ENCODE measurements at regions not wholly inside any gene's neighbourhood (a gene's known extent, or its start where the extent isn't known, plus 50 kb on each side); places are given as distances from the start of the nearest gene placed in this dataset.

DNA sequence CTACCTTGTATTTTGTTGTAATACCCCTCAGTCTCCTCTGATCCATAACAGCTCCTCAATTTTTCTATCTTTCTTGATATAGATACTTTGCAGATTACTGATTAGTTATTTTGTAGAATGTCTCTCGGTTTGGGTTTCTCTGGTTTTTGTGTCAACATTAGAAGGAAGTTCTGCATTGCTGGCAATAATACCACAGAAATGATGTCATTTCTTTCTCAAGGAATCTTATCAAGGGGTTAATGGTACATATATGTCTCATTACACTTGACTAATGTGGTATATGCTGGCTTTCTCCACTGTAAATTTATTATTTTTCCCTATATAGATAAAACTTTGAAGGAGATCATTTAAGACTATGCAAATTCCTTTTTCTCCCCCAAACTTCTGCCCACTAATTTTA is 183.6 kb upstream of the DKK2 start:
- Histone ChIP-seq H3K9me3 (ENCODE audit: control insufficient read depth, low read length) (no peaks in the 10 kb centered on the region), H3K36me3 (ENCODE audit: control insufficient read depth, insufficient read depth, low read length) (no peaks in the 10 kb centered on the region), H3K27ac (ENCODE audit: low read depth, low read length) (no peak overlapping the region), H3K27me3 (ENCODE audit: control insufficient read depth, insufficient read depth, low read length, poor library complexity, severe bottlenecking) (no peaks in the 10 kb centered on the region), H3K4me3 (ENCODE audit: low read length) (no peak overlapping the region), H3K9ac (ENCODE audit: extremely low read depth, low read length, poor library complexity, severe bottlenecking) (no peak overlapping the region), H3K4me1 (ENCODE audit: control insufficient read depth, insufficient read depth, low read length) (no peaks in the 10 kb centered on the region)
- H3K4me1 Mint-ChIP-seq = no peaks in the 10 kb centered on the region
- no peak overlapping the region for H3K27ac Mint-ChIP-seq
- WGBS, 2 experiments (ENCODE audit: insufficient coverage in 1 of 2, insufficient read length in 1 of 2) = 88% methylated on average over 1 of the region's 1 CpG; no CpG with 5 or more reads in 1 of the 2 experiments
- TF ChIP-seq, protein P1, sequence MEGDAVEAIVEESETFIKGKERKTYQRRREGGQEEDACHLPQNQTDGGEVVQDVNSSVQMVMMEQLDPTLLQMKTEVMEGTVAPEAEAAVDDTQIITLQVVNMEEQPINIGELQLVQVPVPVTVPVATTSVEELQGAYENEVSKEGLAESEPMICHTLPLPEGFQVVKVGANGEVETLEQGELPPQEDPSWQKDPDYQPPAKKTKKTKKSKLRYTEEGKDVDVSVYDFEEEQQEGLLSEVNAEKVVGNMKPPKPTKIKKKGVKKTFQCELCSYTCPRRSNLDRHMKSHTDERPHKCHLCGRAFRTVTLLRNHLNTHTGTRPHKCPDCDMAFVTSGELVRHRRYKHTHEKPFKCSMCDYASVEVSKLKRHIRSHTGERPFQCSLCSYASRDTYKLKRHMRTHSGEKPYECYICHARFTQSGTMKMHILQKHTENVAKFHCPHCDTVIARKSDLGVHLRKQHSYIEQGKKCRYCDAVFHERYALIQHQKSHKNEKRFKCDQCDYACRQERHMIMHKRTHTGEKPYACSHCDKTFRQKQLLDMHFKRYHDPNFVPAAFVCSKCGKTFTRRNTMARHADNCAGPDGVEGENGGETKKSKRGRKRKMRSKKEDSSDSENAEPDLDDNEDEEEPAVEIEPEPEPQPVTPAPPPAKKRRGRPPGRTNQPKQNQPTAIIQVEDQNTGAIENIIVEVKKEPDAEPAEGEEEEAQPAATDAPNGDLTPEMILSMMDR (conservative IDR thresholded peaks at IDR 0.05) = no peak
- H3K4me3 Mint-ChIP-seq = no peak overlapping the region
- H3K36me3 Mint-ChIP-seq (ENCODE audit: low read depth) = no peaks in the 10 kb centered on the region
- DNase-seq = no peak
- H3K9me3 Mint-ChIP-seq = no peaks in the 10 kb centered on the region
- H3K27me3 Mint-ChIP-seq (ENCODE audit: insufficient read depth) = no peaks in the 10 kb centered on the region

DNA sequence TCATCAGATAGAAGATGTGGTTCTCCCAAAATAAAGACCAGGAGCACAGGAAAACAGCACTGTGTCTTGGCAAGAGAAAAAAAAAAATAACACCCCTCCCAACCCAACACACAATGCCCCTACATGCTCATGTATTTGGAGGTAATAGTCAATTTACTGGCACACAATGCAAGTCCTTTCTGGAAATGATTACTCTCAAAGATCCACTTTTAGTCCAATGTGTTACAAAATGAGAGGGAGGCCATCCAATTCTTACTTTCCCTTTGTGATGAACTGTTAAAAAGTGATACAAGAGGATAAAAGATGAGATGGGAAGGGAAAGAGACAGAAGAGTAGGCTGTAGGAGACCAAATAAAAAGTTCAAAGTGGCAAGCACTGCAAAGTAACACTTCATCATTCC is 180.3 kb upstream of the DKK2 start:
- TF ChIP-seq, protein P1 (conservative IDR thresholded peaks at IDR 0.05) = no peak
- no peaks in the 10 kb centered on the region for H3K9me3 ChIP-seq (ENCODE audit: control insufficient read depth, low read length)
- no peaks in the 10 kb centered on the region for H3K27me3 Mint-ChIP-seq (ENCODE audit: insufficient read depth)

GRCh38 chr4:107215222-107215621 is 179.1 kb upstream of the DKK2 start:
- H3K4me3 ChIP-seq (ENCODE audit: low read length) = no peak overlapping the region
- Mint-ChIP-seq H3K4me1 (peaks cover 3% of the 10 kb centered on the region), H3K27me3 (ENCODE audit: insufficient read depth) (no peaks in the 10 kb centered on the region), H3K27ac (no peak overlapping the region), H3K9me3 (no peaks in the 10 kb centered on the region), H3K36me3 (ENCODE audit: low read depth) (no peaks in the 10 kb centered on the region), H3K4me3 (no peak overlapping the region)
- no peaks in the 10 kb centered on the region for H3K9me3 ChIP-seq (ENCODE audit: control insufficient read depth, low read length)
- no peak for DNase-seq
- WGBS, 2 experiments (ENCODE audit: insufficient coverage in 1 of 2, insufficient read length in 1 of 2) = 94 to 100% methylated on average over 1 of the region's 1 CpG
- no peaks in the 10 kb centered on the region for H3K4me1 ChIP-seq (ENCODE audit: control insufficient read depth, insufficient read depth, low read length)
- H3K9ac ChIP-seq (ENCODE audit: extremely low read depth, low read length, poor library complexity, severe bottlenecking) = no peak overlapping the region
- H3K27me3 ChIP-seq (ENCODE audit: control insufficient read depth, insufficient read depth, low read length, poor library complexity, severe bottlenecking) = no peaks in the 10 kb centered on the region
- H3K27ac ChIP-seq (ENCODE audit: low read depth, low read length) = no peak overlapping the region
- H3K36me3 ChIP-seq (ENCODE audit: control insufficient read depth, insufficient read depth, low read length) = no peaks in the 10 kb centered on the region
- TF ChIP-seq, protein P1 (conservative IDR thresholded peaks at IDR 0.05) = no peak

More for the DNA sequence above, 180.3 kb upstream of the DKK2 start:
- Histone ChIP-seq H3K36me3 (ENCODE audit: control insufficient read depth, insufficient read depth, low read length) (no peaks in the 10 kb centered on the region), H3K9ac (ENCODE audit: extremely low read depth, low read length, poor library complexity, severe bottlenecking) (no peak overlapping the region), H3K27me3 (ENCODE audit: control insufficient read depth, insufficient read depth, low read length, poor library complexity, severe bottlenecking) (no peaks in the 10 kb centered on the region), H3K27ac (ENCODE audit: low read depth, low read length) (no peak overlapping the region), H3K4me3 (ENCODE audit: low read length) (no peak overlapping the region), H3K4me1 (ENCODE audit: control insufficient read depth, insufficient read depth, low read length) (no peaks in the 10 kb centered on the region)
- Mint-ChIP-seq H3K27ac (no peak overlapping the region), H3K36me3 (ENCODE audit: low read depth) (no peaks in the 10 kb centered on the region), H3K4me1 (no peaks in the 10 kb centered on the region), H3K4me3 (no peak overlapping the region), H3K9me3 (no peaks in the 10 kb centered on the region)
- no peak for DNase-seq

Data from endodermal cell (in vitro differentiated cells).